ENCODE measurements at regions not wholly inside any gene's neighbourhood (a gene's known extent, or its start where the extent isn't known, plus 50 kb on each side); places are given as distances from the start of the nearest gene placed in this dataset.
"Not testable (repeated sequence)": the region's sequence is repeated elsewhere in the genome, so short reads cannot be mapped to it uniquely, and the experiment has no call there.

- intact Hi-C loops (cut with DNase I); H3K9me3 ChIP-seq (ENCODE audit: control insufficient read depth, low read length); H3K36me3 ChIP-seq (ENCODE audit: control insufficient read depth in 1 of 2, insufficient read depth in 2 of 2, low read length in 1 of 2); H3K27ac ChIP-seq (ENCODE audit: low read depth in 1 of 2, low read length in 2 of 2); H3K27me3 ChIP-seq (ENCODE audit: control insufficient read depth in 1 of 2, insufficient read depth in 2 of 2, low read length in 1 of 2); ATAC-seq (ENCODE audit: low FRiP score); H3K4me1 ChIP-seq (ENCODE audit: control insufficient read depth in 1 of 2, insufficient read depth in 2 of 2, low read length in 2 of 2); H3K4me3 ChIP-seq (ENCODE audit: low read length in 2 of 2); DNase-seq: not testable (repeated sequence)
- WGBS, 2 donors = 69 to 76% methylated on average over 2 of the region's 2 CpGs
Observed at GRCh38 chr14:38600572-38600971, 344.7 kb upstream of the CLEC14A start.

GRCh38 chr14:38593476-38593875, 337.6 kb upstream of the CLEC14A start:
- Histone ChIP-seq H3K27me3 (ENCODE audit: control insufficient read depth in 1 of 2, insufficient read depth in 2 of 2, low read length in 1 of 2) (no peaks in the 10 kb centered on the region), H3K4me1 (ENCODE audit: control insufficient read depth in 1 of 2, insufficient read depth in 2 of 2, low read length in 2 of 2) (no peaks in the 10 kb centered on the region), H3K36me3 (ENCODE audit: control insufficient read depth in 1 of 2, insufficient read depth in 2 of 2, low read length in 1 of 2) (no peaks in the 10 kb centered on the region), H3K4me3 (ENCODE audit: low read length in 2 of 2) (no peak overlapping the region), H3K27ac (ENCODE audit: low read depth in 1 of 2, low read length in 2 of 2) (no peak overlapping the region), H3K9me3 (ENCODE audit: control insufficient read depth, low read length) (no peaks in the 10 kb centered on the region)
- intact Hi-C loops (cut with DNase I) = no loop called here
- DNase-seq (no peak), ATAC-seq (ENCODE audit: low FRiP score) (no peak)
- WGBS, 2 donors = 42 to 70% methylated on average over 4 of the region's 4 CpGs

GRCh38 chr14:38592764-38593442, 337.0 kb upstream of the CLEC14A start:
- H3K27me3 ChIP-seq (ENCODE audit: control insufficient read depth in 1 of 2, insufficient read depth in 2 of 2, low read length in 1 of 2) = no peaks in the 10 kb centered on the region
- H3K4me1 ChIP-seq (ENCODE audit: control insufficient read depth in 1 of 2, insufficient read depth in 2 of 2, low read length in 2 of 2) = no peaks in the 10 kb centered on the region
- WGBS, 2 donors = 77 to 83% methylated on average over 8 of the region's 8 CpGs
- H3K4me3 ChIP-seq (ENCODE audit: low read length in 2 of 2) = no peak overlapping the region
- no peak overlapping the region for H3K27ac ChIP-seq (ENCODE audit: low read depth in 1 of 2, low read length in 2 of 2)
- H3K9me3 ChIP-seq (ENCODE audit: control insufficient read depth, low read length) = no peaks in the 10 kb centered on the region
- DNase-seq (no peak), ATAC-seq (ENCODE audit: low FRiP score) (no peak)
- H3K36me3 ChIP-seq (ENCODE audit: control insufficient read depth in 1 of 2, insufficient read depth in 2 of 2, low read length in 1 of 2) = no peaks in the 10 kb centered on the region
- intact Hi-C loops (cut with DNase I) = no loop called here

GRCh38 chr14:38589747-38590350, 334.0 kb upstream of the CLEC14A start:
- no peaks in the 10 kb centered on the region for H3K4me1 ChIP-seq (ENCODE audit: control insufficient read depth in 1 of 2, insufficient read depth in 2 of 2, low read length in 2 of 2)
- intact Hi-C loops (cut with DNase I) = no loop called here
- ATAC-seq (ENCODE audit: low FRiP score) (no peak), DNase-seq (no peak)
- 87 to 96% methylated on average over 3 of the region's 3 CpGs for WGBS, 2 donors
- no peaks in the 10 kb centered on the region for H3K9me3 ChIP-seq (ENCODE audit: control insufficient read depth, low read length)
- H3K27ac ChIP-seq (ENCODE audit: low read depth in 1 of 2, low read length in 2 of 2) = no peak overlapping the region
- no peaks in the 10 kb centered on the region for H3K36me3 ChIP-seq (ENCODE audit: control insufficient read depth in 1 of 2, insufficient read depth in 2 of 2, low read length in 1 of 2)
- H3K27me3 ChIP-seq (ENCODE audit: control insufficient read depth in 1 of 2, insufficient read depth in 2 of 2, low read length in 1 of 2) = no peaks in the 10 kb centered on the region
- H3K4me3 ChIP-seq (ENCODE audit: low read length in 2 of 2) = no peak overlapping the region

GRCh38 chr14:38583471-38583870, 327.6 kb upstream of the CLEC14A start:
- intact Hi-C loops (cut with DNase I) = no loop called here
- no peaks in the 10 kb centered on the region for H3K27me3 ChIP-seq (ENCODE audit: control insufficient read depth in 1 of 2, insufficient read depth in 2 of 2, low read length in 1 of 2)
- DNase-seq (no peak), ATAC-seq (ENCODE audit: low FRiP score) (no peak)
- H3K4me3 ChIP-seq (ENCODE audit: low read length in 2 of 2) = no peak overlapping the region
- 80 to 83% methylated on average over 1 of the region's 1 CpG for WGBS, 2 donors
- H3K4me1 ChIP-seq (ENCODE audit: control insufficient read depth in 1 of 2, insufficient read depth in 2 of 2, low read length in 2 of 2) = no peaks in the 10 kb centered on the region
- no peaks in the 10 kb centered on the region for H3K9me3 ChIP-seq (ENCODE audit: control insufficient read depth, low read length)
- no peak overlapping the region for H3K27ac ChIP-seq (ENCODE audit: low read depth in 1 of 2, low read length in 2 of 2)
- no peaks in the 10 kb centered on the region for H3K36me3 ChIP-seq (ENCODE audit: control insufficient read depth in 1 of 2, insufficient read depth in 2 of 2, low read length in 1 of 2)

GRCh38 chr14:38578278-38578681, 322.4 kb upstream of the CLEC14A start:
- DNase-seq (no peak), ATAC-seq (ENCODE audit: low FRiP score) (no peak)
- Histone ChIP-seq H3K4me1 (ENCODE audit: control insufficient read depth in 1 of 2, insufficient read depth in 2 of 2, low read length in 2 of 2) (no peaks in the 10 kb centered on the region), H3K4me3 (ENCODE audit: low read length in 2 of 2) (no peak overlapping the region), H3K9me3 (ENCODE audit: control insufficient read depth, low read length) (no peaks in the 10 kb centered on the region), H3K36me3 (ENCODE audit: control insufficient read depth in 1 of 2, insufficient read depth in 2 of 2, low read length in 1 of 2) (no peaks in the 10 kb centered on the region), H3K27ac (ENCODE audit: low read depth in 1 of 2, low read length in 2 of 2) (no peak overlapping the region), H3K27me3 (ENCODE audit: control insufficient read depth in 1 of 2, insufficient read depth in 2 of 2, low read length in 1 of 2) (no peaks in the 10 kb centered on the region)
- WGBS, 2 donors = 74 to 80% methylated on average over 4 of the region's 4 CpGs
- intact Hi-C loops (cut with DNase I) = no loop called here

- H3K4me3 ChIP-seq (ENCODE audit: low read length in 2 of 2) = no peak overlapping the region
- DNase-seq = no peak
- H3K4me1 ChIP-seq (ENCODE audit: control insufficient read depth in 1 of 2, insufficient read depth in 2 of 2, low read length in 2 of 2) = no peaks in the 10 kb centered on the region
- ATAC-seq (ENCODE audit: low FRiP score) = no peak
- H3K27me3 ChIP-seq (ENCODE audit: control insufficient read depth in 1 of 2, insufficient read depth in 2 of 2, low read length in 1 of 2) = no peaks in the 10 kb centered on the region
- H3K9me3 ChIP-seq (ENCODE audit: control insufficient read depth, low read length) = no peaks in the 10 kb centered on the region
- H3K27ac ChIP-seq (ENCODE audit: low read depth in 1 of 2, low read length in 2 of 2) = no peak overlapping the region
- no peaks in the 10 kb centered on the region for H3K36me3 ChIP-seq (ENCODE audit: control insufficient read depth in 1 of 2, insufficient read depth in 2 of 2, low read length in 1 of 2)
- intact Hi-C loops (cut with DNase I) = no loop called here
Observed at GRCh38 chr14:38567703-38568102, 311.8 kb upstream of the CLEC14A start.

GRCh38 chr14:38561657-38562056, 305.8 kb upstream of the CLEC14A start:
- no peak for DNase-seq
- no peak overlapping the region for H3K27ac ChIP-seq (ENCODE audit: low read depth in 1 of 2, low read length in 2 of 2)
- peaks cover 9% of the 10 kb centered on the region for H3K9me3 ChIP-seq (ENCODE audit: control insufficient read depth, low read length)
- no peaks in the 10 kb centered on the region for H3K36me3 ChIP-seq (ENCODE audit: control insufficient read depth in 1 of 2, insufficient read depth in 2 of 2, low read length in 1 of 2)
- ATAC-seq (ENCODE audit: low FRiP score) = no peak
- no peaks in the 10 kb centered on the region for H3K27me3 ChIP-seq (ENCODE audit: control insufficient read depth in 1 of 2, insufficient read depth in 2 of 2, low read length in 1 of 2)
- intact Hi-C loops (cut with DNase I) = no loop called here
- H3K4me3 ChIP-seq (ENCODE audit: low read length in 2 of 2) = no peak overlapping the region
- no peaks in the 10 kb centered on the region for H3K4me1 ChIP-seq (ENCODE audit: control insufficient read depth in 1 of 2, insufficient read depth in 2 of 2, low read length in 2 of 2)

GRCh38 chr14:38559711-38560110, 303.8 kb upstream of the CLEC14A start:
- intact Hi-C loops (cut with DNase I) = no loop called here

More at GRCh38 chr14:38559711-38560110, 303.8 kb upstream of the CLEC14A start:
- no peaks in the 10 kb centered on the region for H3K36me3 ChIP-seq (ENCODE audit: control insufficient read depth in 1 of 2, insufficient read depth in 2 of 2, low read length in 1 of 2)
- H3K4me3 ChIP-seq (ENCODE audit: low read length in 2 of 2) = no peak overlapping the region
- no peaks in the 10 kb centered on the region for H3K4me1 ChIP-seq (ENCODE audit: control insufficient read depth in 1 of 2, insufficient read depth in 2 of 2, low read length in 2 of 2)
- ATAC-seq (ENCODE audit: low FRiP score) (no peak), DNase-seq (no peak)
- no peaks in the 10 kb centered on the region for H3K27me3 ChIP-seq (ENCODE audit: control insufficient read depth in 1 of 2, insufficient read depth in 2 of 2, low read length in 1 of 2)
- no peak overlapping the region for H3K27ac ChIP-seq (ENCODE audit: low read depth in 1 of 2, low read length in 2 of 2)
- WGBS, 2 donors = 54 to 61% methylated on average over 2 of the region's 2 CpGs
- peaks cover 9% of the 10 kb centered on the region for H3K9me3 ChIP-seq (ENCODE audit: control insufficient read depth, low read length)

Data from aorta (tissue), 5 donors.